ENCODE measurements at regions not wholly inside any gene's neighbourhood (a gene's known extent, or its start where the extent isn't known, plus 50 kb on each side); places are given as distances from the start of the nearest gene placed in this dataset.

DNA sequence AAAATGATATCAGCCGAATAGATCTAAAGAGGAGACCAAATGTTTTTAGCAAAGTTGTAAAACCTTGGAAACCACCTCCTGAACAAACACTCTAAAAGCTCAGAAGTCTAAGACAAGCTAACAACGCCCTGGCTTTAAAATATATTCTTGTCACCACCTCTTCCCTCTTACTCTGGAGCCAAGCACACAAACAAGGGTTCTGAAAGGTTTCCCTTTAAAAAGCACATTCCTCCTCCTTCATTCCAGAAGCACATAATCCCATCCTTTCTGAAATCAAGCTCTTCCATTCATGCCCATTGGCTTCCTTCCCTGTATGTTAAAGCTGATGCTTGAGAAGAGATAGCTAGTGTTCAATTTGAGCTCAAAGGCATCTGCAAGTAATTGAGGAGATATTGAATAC lies 382.0 kb downstream of the LNPK start:
- no peaks in the 10 kb centered on the region for H3K4me1 ChIP-seq
- no peak overlapping the region for H3K27ac ChIP-seq
- TF ChIP-seq POLR2A (IDR thresholded peaks at IDR 0.05) = no peak
- TF ChIP-seq, protein P1, sequence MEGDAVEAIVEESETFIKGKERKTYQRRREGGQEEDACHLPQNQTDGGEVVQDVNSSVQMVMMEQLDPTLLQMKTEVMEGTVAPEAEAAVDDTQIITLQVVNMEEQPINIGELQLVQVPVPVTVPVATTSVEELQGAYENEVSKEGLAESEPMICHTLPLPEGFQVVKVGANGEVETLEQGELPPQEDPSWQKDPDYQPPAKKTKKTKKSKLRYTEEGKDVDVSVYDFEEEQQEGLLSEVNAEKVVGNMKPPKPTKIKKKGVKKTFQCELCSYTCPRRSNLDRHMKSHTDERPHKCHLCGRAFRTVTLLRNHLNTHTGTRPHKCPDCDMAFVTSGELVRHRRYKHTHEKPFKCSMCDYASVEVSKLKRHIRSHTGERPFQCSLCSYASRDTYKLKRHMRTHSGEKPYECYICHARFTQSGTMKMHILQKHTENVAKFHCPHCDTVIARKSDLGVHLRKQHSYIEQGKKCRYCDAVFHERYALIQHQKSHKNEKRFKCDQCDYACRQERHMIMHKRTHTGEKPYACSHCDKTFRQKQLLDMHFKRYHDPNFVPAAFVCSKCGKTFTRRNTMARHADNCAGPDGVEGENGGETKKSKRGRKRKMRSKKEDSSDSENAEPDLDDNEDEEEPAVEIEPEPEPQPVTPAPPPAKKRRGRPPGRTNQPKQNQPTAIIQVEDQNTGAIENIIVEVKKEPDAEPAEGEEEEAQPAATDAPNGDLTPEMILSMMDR (IDR thresholded peaks at IDR 0.05) = no peak
- no peak overlapping the region for H3K4me3 ChIP-seq
- H3K9me3 ChIP-seq = no peaks in the 10 kb centered on the region
- intact Hi-C loops (cut with DNase I; ENCODE audit: low total_unique reads) = no loop called here
- DNase-seq = no peak
- no peaks in the 10 kb centered on the region for H3K36me3 ChIP-seq
- no peaks in the 10 kb centered on the region for H3K27me3 ChIP-seq

DNA sequence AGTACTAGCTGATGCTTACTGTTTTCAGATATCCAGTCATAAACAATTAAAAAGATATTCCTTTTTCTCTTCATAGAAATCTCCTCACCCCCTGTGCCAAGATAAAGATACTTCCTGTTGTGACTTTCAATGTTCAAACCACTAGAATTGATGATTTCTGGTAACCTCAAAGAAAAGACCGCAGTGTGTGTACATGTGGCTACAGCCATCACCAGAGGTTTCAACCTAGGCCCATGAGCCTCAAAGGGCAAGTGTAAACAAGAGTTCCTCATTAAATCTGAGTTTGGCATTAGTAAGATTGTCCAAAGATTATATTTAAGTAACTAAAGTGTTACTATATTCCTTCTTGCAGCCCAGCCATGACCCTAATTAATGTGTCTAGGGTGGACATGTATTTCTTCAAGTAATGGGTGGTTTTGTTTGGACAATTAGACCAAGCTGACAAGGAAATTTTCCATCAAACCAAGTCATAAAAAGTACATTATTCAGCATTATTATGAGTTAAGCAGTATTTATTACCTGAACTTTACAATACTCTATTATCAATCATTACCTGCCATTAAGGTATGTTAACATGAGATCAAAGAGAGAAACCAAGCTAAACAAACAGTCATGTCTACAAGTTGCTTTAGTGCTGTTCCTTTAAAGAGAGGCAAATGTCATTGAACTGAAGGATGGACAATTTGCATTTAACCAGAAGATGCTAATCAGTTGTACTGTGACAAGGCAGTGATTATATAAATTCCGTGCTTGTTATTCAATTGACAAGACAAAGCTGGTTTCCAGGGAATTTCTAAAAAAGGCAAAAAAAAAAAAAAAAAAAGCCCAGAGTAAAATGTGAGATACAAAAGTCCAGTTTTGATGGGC lies 382.7 kb downstream of the LNPK start:
- Histone ChIP-seq H3K4me3 (no peak overlapping the region), H3K9me3 (no peaks in the 10 kb centered on the region), H3K36me3 (no peaks in the 10 kb centered on the region), H3K27ac (no peak overlapping the region), H3K4me1 (no peaks in the 10 kb centered on the region), H3K27me3 (no peaks in the 10 kb centered on the region)
- TF ChIP-seq, protein P1 (IDR thresholded peaks at IDR 0.05) = no peak
- TF ChIP-seq POLR2A (IDR thresholded peaks at IDR 0.05) = no peak
- no peak for DNase-seq
- intact Hi-C loops (cut with DNase I; ENCODE audit: low total_unique reads) = no loop called here

DNA sequence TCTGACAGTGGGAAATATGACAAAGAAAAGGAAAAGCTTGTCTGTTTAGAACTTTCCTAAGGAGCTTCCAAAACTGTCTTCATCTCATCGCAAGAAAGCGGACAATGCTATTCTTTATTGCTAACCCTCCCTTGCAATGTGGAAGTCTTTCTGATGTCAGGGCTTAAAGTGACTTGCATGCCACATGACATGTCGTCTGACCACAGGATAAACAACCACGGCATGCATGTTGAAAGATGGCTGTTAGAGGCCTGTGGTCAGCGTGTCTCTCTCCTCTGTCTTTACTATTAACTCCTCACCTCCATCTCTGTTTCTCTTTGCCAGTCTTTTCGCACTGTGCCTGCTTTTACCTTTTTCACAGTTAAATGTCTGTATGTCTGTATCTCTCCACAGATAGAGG lies 389.8 kb downstream of the LNPK start:
- DNase-seq = no peak
- TF ChIP-seq POLR2A (IDR thresholded peaks at IDR 0.05) = no peak
- TF ChIP-seq, protein P1 (IDR thresholded peaks at IDR 0.05) = no peak
- Histone ChIP-seq H3K36me3 (no peaks in the 10 kb centered on the region), H3K9me3 (no peaks in the 10 kb centered on the region), H3K27ac (no peak overlapping the region), H3K4me3 (no peak overlapping the region), H3K27me3 (no peaks in the 10 kb centered on the region), H3K4me1 (no peaks in the 10 kb centered on the region)
- intact Hi-C loops (cut with DNase I; ENCODE audit: low total_unique reads) = no loop called here

DNA sequence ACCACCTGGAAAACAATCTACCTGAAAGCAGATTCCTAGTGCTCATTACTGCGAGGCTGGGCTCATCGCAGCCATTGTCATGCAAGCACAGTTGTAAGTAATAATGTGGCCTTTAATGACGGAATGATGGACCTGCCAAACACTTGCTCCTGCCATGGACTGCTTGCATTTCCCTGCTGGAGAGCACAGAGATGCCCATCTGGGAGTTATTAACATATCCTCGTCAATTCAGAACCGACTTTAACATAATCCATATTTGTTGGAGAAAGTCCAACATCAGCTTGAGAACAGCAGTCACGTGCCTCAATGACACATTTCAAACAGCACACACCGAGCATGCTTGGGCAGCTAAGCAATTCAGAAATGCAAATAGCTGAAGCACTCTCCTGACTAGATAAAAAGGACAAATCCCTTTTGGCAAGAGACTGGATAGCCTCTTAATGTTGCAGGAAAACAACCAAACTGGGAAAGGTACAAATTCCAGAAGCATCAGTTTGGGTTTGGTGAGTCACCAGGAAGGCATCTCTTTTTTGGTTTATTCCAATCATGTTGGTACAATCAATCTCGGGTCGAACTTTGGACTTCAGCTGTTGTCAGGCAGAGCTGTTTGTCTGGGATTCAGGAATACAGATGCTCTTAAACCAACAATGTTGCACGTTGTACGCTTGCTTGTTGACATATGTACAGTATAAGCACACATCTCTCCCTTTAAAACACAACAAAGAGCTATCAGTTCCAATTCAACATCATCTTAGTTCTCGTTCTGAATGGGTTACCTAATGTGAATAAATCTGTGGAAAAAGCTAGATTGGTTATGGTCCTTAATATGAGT lies 395.8 kb downstream of the LNPK start:
- TF ChIP-seq, protein P1 (IDR thresholded peaks at IDR 0.05) = no peak
- no peak for TF ChIP-seq POLR2A (IDR thresholded peaks at IDR 0.05)
- Histone ChIP-seq H3K4me1 (no peaks in the 10 kb centered on the region), H3K36me3 (no peaks in the 10 kb centered on the region), H3K27me3 (no peaks in the 10 kb centered on the region), H3K9me3 (no peaks in the 10 kb centered on the region), H3K27ac (no peak overlapping the region), H3K4me3 (no peak overlapping the region)
- no peak for DNase-seq
- intact Hi-C loops (cut with DNase I; ENCODE audit: low total_unique reads) = no loop called here

GRCh38 chr2:175605640-175606009 lies 396.4 kb downstream of the LNPK start:
- TF ChIP-seq, protein P1 (IDR thresholded peaks at IDR 0.05) = no peak
- TF ChIP-seq POLR2A (IDR thresholded peaks at IDR 0.05) = no peak
- H3K27me3 ChIP-seq = no peaks in the 10 kb centered on the region
- H3K36me3 ChIP-seq = no peaks in the 10 kb centered on the region
- no peak overlapping the region for H3K27ac ChIP-seq
- intact Hi-C loops (cut with DNase I; ENCODE audit: low total_unique reads) = no loop called here
- H3K9me3 ChIP-seq = no peaks in the 10 kb centered on the region
- no peak overlapping the region for H3K4me3 ChIP-seq
- no peak for DNase-seq
- no peaks in the 10 kb centered on the region for H3K4me1 ChIP-seq

Measured in uterus (tissue), 3 donors.